Left hindlimb (tissue), 1 donor: ENCODE measurements at regions not wholly inside any gene's neighbourhood (a gene's known extent, or its start where the extent isn't known, plus 50 kb on each side); places are given as distances from the start of the nearest gene placed in this dataset.
"Not testable (repeated sequence)": the region's sequence is repeated elsewhere in the genome, so short reads cannot be mapped to it uniquely, and the experiment has no call there.

Source experiments
- DNase-seq: peaks from one replicate; pipeline ENCODE4 v3.0.0-alpha.2; 2018

- DNase-seq = no peak
These were observed 665.7 kb upstream of the MDGA2 start for GRCh38 chr14:48341069-48341468.

GRCh38 chr14:48333221-48333920 is 658.0 kb upstream of the MDGA2 start:
- DNase-seq = no peak

GRCh38 chr14:48331421-48331820 is 656.0 kb upstream of the MDGA2 start:
- DNase-seq = no peak

- DNase-seq = no peak
These were observed 650.1 kb upstream of the MDGA2 start for GRCh38 chr14:48325486-48325885.

- DNase-seq = no peak
These were observed 648.3 kb upstream of the MDGA2 start for GRCh38 chr14:48323665-48324064.

GRCh38 chr14:48319823-48320222 is 644.4 kb upstream of the MDGA2 start:
- DNase-seq = no peak

- no peak for DNase-seq
These were observed 629.3 kb upstream of the MDGA2 start for GRCh38 chr14:48304729-48305128.

- DNase-seq = no peak
These were observed 614.3 kb upstream of the MDGA2 start for GRCh38 chr14:48289701-48290100.

GRCh38 chr14:48285217-48285616 is 609.8 kb upstream of the MDGA2 start:
- not testable (repeated sequence) for DNase-seq

GRCh38 chr14:48275301-48275700 is 599.9 kb upstream of the MDGA2 start:
- DNase-seq = no peak

GRCh38 chr14:48274826-48275225 is 599.4 kb upstream of the MDGA2 start:
- DNase-seq = no peak

GRCh38 chr14:48267926-48268325 is 592.5 kb upstream of the MDGA2 start:
- DNase-seq = not testable (repeated sequence)

GRCh38 chr14:48266201-48266600 is 590.8 kb upstream of the MDGA2 start:
- DNase-seq = not testable (repeated sequence)

GRCh38 chr14:48261436-48261835 is 586.0 kb upstream of the MDGA2 start:
- no peak for DNase-seq

- DNase-seq = not testable (repeated sequence)
These were observed 585.2 kb upstream of the MDGA2 start for GRCh38 chr14:48260394-48261295.

- not testable (repeated sequence) for DNase-seq
These were observed 584.5 kb upstream of the MDGA2 start for GRCh38 chr14:48259876-48260275.

- not testable (repeated sequence) for DNase-seq
These were observed 583.8 kb upstream of the MDGA2 start for GRCh38 chr14:48259232-48259631.

- not testable (repeated sequence) for DNase-seq
These were observed 583.3 kb upstream of the MDGA2 start for GRCh38 chr14:48258703-48259102.

GRCh38 chr14:48253020-48253419 is 577.6 kb upstream of the MDGA2 start:
- DNase-seq = no peak

GRCh38 chr14:48251290-48251689 is 575.9 kb upstream of the MDGA2 start:
- DNase-seq = no peak

GRCh38 chr14:48250575-48250974 is 575.2 kb upstream of the MDGA2 start:
- DNase-seq = no peak

- no peak for DNase-seq
These were observed 572.6 kb upstream of the MDGA2 start for GRCh38 chr14:48247977-48248376.

GRCh38 chr14:48243900-48244299 is 568.5 kb upstream of the MDGA2 start:
- no peak for DNase-seq

GRCh38 chr14:48229091-48229490 is 553.7 kb upstream of the MDGA2 start:
- DNase-seq = no peak
